ENCODE measurements at regions not wholly inside any gene's neighbourhood (a gene's known extent, or its start where the extent isn't known, plus 50 kb on each side); places are given as distances from the start of the nearest gene placed in this dataset.
A peak's percentile ranks its signal among the peaks of the same experiment; 100 is the strongest.

DNA sequence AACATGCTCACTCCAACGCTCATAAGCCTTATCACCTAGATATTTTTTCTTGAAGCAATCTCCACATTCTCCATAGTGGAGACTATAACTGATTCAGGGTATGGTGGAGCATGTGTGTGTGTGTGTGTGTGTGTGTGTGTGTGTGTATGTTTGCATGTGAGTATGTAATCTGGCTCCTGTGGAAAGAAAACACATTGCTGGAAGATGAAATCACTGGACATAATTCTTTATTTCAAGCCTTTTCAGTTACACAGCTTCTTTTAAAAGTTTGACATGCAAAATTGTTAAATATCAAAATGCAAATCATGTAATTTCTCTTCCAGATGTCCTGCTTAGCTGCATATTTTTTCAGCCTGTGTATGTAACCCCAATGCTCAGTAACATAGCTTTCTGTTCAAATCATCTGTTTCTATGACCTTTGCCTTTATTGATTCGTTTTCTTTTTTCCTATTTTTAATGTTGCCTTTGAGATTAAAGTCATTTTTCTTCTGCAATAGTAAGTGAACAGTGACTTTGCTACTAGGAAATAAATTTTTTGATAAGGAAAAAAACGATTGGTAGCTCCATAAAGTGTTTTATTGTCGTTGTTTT is 80.5 kb upstream of the BTG1 start (continued):
- TF ChIP-seq, protein P1, sequence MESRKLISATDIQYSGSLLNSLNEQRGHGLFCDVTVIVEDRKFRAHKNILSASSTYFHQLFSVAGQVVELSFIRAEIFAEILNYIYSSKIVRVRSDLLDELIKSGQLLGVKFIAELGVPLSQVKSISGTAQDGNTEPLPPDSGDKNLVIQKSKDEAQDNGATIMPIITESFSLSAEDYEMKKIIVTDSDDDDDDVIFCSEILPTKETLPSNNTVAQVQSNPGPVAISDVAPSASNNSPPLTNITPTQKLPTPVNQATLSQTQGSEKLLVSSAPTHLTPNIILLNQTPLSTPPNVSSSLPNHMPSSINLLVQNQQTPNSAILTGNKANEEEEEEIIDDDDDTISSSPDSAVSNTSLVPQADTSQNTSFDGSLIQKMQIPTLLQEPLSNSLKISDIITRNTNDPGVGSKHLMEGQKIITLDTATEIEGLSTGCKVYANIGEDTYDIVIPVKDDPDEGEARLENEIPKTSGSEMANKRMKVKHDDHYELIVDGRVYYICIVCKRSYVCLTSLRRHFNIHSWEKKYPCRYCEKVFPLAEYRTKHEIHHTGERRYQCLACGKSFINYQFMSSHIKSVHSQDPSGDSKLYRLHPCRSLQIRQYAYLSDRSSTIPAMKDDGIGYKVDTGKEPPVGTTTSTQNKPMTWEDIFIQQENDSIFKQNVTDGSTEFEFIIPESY (IDR thresholded peaks at IDR 0.05; ENCODE audit: extremely low read depth, insufficient replicate concordance, low read length): no peak
- TF ChIP-seq CEBPB (IDR thresholded peaks at IDR 0.05; ENCODE audit: low read depth) (no peak), SIN3A (IDR thresholded peaks at IDR 0.05; ENCODE audit: low read depth) (no peak), TCF7L2 (IDR thresholded peaks at IDR 0.05; ENCODE audit: borderline replicate concordance, extremely low read depth, insufficient read depth, insufficient read length) (no peak), JUND (IDR thresholded peaks at IDR 0.05) (no peak), EGR1 (IDR thresholded peaks at IDR 0.05; ENCODE audit: low read depth) (no peak)

DNA sequence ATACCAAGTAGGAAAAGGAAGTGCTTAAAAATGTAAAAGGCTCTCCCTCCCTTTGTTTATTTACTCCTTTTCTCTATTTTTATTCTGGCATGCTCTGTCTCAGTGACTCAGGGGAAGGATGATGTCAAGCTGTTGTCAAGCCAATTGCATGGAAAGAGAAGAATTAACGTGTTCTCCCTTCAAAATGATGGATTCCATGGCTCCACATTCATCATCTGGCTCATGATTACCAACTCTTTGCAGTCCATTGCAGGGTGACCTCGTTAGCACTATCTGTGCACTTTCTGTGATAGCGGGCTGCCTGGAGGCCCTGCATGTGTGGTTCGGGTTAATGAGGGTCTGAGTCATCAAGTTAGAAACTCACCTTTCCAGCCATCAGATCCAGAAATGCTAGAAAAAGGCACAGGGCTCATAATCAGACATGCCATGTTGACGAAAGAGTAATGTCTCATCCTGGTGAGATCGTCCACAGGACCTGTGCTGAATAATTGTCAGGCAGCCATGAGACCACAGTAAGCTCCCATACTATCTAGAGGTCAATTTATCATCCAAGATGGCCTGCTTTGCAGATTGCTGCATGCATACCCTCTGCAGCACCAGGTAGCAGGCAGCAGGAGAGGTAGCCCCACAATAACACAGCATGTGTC is 79.2 kb upstream of the BTG1 start:
- CTCF ChIA-PET: no interaction called here
- H3K4me2 ChIP-seq (ENCODE audit: low read length): peak overlapping the region; percentile 19; the same call in 1 of the 2 replicates
- BruUV-seq (replicated peaks): no TSS peak
- H3K9me3 ChIP-seq (ENCODE audit: control insufficient read depth in 1 of 2, insufficient read depth in 1 of 2, low read depth in 1 of 2, low read length in 2 of 2): no peaks in the 10 kb centered on the region
- H3K4me3 ChIP-seq (replicated peaks in 1 of 2; ENCODE audit: low read depth in 1 of 2, low read length in 2 of 2): no peak overlapping the region
- H2AFZ ChIP-seq (ENCODE audit: low read depth, low read length, poor library complexity, severe bottlenecking): no peak overlapping the region
- intact Hi-C loops (cut with micrococcal nuclease): no loop called here
- no peaks in the 10 kb centered on the region for H4K20me1 ChIP-seq (ENCODE audit: insufficient read depth)
- H3K4me1 ChIP-seq (ENCODE audit: control insufficient read depth in 1 of 2, insufficient read depth in 2 of 2, low read length in 2 of 2): peaks cover 0 to 7% of the 10 kb centered on the region in 2 experiments; a peak in 2 of 4 replicates
- no peaks in the 10 kb centered on the region for H3K27me3 ChIP-seq (ENCODE audit: insufficient read depth, low read length)
- RAD21 ChIA-PET (ENCODE audit: low non-redundant PET in 1 of 2, low total read pairs in 2 of 2, uncharacterized antibody in 2 of 2, unreplicated experiment in 2 of 2): no interaction called here
- H3K9ac ChIP-seq (ENCODE audit: low read length): no peak overlapping the region
- no peaks in the 10 kb centered on the region for H3K79me2 ChIP-seq (ENCODE audit: insufficient read depth, low read length)
- ATAC-seq (0 out of 2 replicates have a peak, but pooled peaks have one; percentile 20), DNase-seq (ENCODE audit: low read depth, low spot score) (no peak)
- no peaks in the 10 kb centered on the region for H3K9me2 ChIP-seq (ENCODE audit: insufficient read depth)
- H3K36me3 ChIP-seq (ENCODE audit: control insufficient read depth in 1 of 2, insufficient read depth in 2 of 2, low read length in 2 of 2): no peaks in the 10 kb centered on the region
- POLR2A ChIA-PET: no interaction called here
- TF ChIP-seq JUND (IDR thresholded peaks at IDR 0.05): no peak
- TF ChIP-seq POLR2AphosphoS5 (IDR thresholded peaks at IDR 0.05; ENCODE audit: low read depth, low read length): no peak
- TF ChIP-seq ELF1 (IDR thresholded peaks at IDR 0.05; ENCODE audit: borderline replicate concordance, low read depth): no peak
- TF ChIP-seq FOSL1 (IDR thresholded peaks at IDR 0.05; ENCODE audit: low read depth): no peak
- no peak for TF ChIP-seq SRF (IDR thresholded peaks at IDR 0.05; ENCODE audit: low read depth)
- TF ChIP-seq CBX3 (IDR thresholded peaks at IDR 0.05; ENCODE audit: low read depth): no peak
- TF ChIP-seq SIN3A (IDR thresholded peaks at IDR 0.05; ENCODE audit: low read depth): no peak
- no peak for TF ChIP-seq EGR1 (IDR thresholded peaks at IDR 0.05; ENCODE audit: low read depth)
- no peak for TF ChIP-seq EZH2 (IDR thresholded peaks at IDR 0.05)
- TF ChIP-seq CEBPB (IDR thresholded peaks at IDR 0.05; ENCODE audit: low read depth): no peak
- no peak for TF ChIP-seq RAD21 (IDR thresholded peaks at IDR 0.05; ENCODE audit: low read depth)
- TF ChIP-seq ZNF274 (IDR thresholded peaks at IDR 0.05; ENCODE audit: low read depth, low read length): no peak
- TF ChIP-seq YY1 (IDR thresholded peaks at IDR 0.05; ENCODE audit: extremely low read depth, insufficient replicate concordance, low read depth, low read length): no peak
- TF ChIP-seq EZH2phosphoT487 (IDR thresholded peaks at IDR 0.05; ENCODE audit: borderline replicate concordance): no peak
- TF ChIP-seq, protein P2, sequence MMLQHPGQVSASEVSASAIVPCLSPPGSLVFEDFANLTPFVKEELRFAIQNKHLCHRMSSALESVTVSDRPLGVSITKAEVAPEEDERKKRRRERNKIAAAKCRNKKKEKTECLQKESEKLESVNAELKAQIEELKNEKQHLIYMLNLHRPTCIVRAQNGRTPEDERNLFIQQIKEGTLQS (IDR thresholded peaks at IDR 0.05): no peak
- no peak for TF ChIP-seq POLR2A (IDR thresholded peaks at IDR 0.05; ENCODE audit: borderline replicate concordance, extremely low read depth, insufficient read depth, insufficient read length)
- TF ChIP-seq, protein P3, sequence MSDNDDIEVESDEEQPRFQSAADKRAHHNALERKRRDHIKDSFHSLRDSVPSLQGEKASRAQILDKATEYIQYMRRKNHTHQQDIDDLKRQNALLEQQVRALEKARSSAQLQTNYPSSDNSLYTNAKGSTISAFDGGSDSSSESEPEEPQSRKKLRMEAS (IDR thresholded peaks at IDR 0.05): no peak
- no peak overlapping the region for H3K27ac ChIP-seq (ENCODE audit: low read depth, low read length)

Data from HCT116 (cell line).